ENCODE measurements at regions not wholly inside any gene's neighbourhood (a gene's known extent, or its start where the extent isn't known, plus 50 kb on each side); places are given as distances from the start of the nearest gene placed in this dataset.
"Not testable (repeated sequence)": the region's sequence is repeated elsewhere in the genome, so short reads cannot be mapped to it uniquely, and the experiment has no call there.

DNA sequence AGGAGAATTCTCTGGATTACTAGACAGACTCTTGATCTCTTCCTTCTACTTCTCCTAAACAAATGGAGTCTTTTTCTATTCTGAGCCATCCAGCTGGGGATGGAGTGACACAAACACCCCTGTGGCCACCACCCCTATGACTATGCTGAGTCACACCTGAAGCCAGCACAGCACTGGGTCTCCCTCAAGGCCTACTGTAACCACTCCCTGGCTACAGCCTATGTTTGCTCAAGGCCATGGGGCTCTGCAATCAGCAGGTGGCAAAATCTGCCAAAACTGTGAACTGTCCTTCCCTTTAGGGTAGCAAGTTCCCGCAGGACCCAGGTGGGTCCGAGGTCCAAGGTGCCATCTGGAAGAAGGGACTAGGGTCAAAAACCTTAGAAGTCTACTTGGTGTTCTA is 132.3 kb downstream of the TINAG start:
- DNase-seq, result no peak

DNA sequence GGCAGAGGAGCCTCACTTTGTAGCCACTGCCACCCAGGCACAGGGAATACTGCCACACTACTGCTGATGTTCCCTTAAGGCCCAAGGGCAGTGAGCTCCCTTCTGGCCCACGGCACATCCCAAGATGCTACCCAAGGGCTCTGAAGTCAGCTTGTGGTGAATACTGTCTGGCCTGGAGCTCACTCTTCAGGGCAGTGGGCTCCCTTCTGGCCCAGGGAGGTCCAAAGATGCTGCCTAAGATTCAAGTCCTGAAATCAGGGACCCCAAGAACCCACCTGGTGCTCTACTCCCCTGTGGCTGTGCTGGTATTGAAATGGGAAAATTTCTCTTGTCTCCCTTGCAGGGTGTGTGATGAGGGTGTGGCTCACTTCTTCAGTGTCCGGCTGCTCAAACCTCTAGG is 132.8 kb downstream of the TINAG start:
- no peak for DNase-seq

GRCh38 chr6:54441687-54442248 is 133.5 kb downstream of the TINAG start:
- DNase-seq, result no peak

DNA sequence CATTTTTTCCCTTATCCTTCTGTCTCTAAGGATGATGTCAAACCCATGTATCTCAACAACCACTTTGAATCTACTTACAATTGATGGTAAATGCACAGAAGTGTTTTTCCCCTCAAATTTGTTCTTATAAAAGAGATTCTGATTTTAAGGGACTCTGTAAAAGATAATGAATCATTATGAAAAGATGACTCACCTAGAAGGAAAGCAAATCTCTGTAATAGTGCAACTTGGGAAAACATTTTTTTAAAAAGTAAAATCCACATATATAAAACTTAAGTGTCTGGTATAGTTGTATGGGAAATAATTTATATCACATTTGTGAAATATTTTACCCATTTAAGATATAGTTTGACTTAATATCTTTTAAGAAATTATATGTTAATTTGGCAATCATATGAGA is 137.0 kb downstream of the TINAG start:
- DNase-seq, result no peak

GRCh38 chr6:54448617-54449016 is 140.4 kb downstream of the TINAG start:
- DNase-seq, result no peak

DNA sequence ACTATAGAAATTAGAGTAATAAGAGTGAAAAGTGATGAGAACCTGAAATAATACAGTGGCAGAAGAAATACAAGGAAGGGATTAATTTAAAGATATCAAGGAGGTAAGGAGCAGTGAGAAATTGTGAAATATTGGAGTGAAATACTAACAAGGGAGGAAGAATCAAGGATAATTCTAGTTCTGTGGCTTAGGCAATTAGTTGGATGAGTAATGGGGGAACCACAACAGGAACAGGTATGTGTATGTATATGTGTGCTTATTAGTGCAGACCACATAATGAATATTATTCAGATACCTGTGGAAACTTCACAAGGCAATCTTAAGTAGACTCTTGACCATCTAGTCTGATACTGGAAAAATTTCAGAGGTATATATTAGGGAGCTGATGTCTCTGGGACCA is 143.3 kb downstream of the TINAG start:
- DNase-seq, result no peak

DNA sequence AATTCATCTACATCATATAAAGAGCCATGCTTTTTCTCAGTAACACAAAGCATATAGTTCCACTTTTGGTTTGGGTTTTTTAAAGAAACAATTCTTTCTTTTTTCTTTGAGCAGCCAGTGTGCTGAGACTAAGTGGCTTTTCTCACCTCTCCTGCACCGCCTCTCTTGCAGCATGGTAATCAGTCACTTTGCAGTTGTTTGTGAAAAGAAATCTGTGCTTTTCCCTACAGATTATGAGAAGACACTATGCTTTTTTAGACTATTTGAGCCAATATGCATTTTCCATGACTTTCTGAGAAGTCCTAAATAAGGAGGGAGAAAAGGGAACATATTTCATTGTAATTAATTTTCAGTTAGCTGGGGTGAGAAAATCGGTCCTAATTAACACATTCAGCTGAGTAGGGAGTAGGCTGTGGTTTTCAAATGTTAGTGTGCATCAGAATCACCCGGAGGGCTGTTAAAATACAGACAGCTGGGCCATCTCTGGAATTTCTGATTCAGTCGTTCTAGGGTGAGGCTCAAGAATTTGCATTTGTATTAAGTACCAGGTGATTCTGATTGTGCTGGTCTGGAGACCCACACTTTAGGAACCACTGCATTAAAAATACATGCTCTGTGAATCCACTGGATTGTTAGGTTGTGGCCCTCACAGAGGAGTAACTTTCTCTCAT is 155.2 kb downstream of the TINAG start:
- no peak for DNase-seq

DNA sequence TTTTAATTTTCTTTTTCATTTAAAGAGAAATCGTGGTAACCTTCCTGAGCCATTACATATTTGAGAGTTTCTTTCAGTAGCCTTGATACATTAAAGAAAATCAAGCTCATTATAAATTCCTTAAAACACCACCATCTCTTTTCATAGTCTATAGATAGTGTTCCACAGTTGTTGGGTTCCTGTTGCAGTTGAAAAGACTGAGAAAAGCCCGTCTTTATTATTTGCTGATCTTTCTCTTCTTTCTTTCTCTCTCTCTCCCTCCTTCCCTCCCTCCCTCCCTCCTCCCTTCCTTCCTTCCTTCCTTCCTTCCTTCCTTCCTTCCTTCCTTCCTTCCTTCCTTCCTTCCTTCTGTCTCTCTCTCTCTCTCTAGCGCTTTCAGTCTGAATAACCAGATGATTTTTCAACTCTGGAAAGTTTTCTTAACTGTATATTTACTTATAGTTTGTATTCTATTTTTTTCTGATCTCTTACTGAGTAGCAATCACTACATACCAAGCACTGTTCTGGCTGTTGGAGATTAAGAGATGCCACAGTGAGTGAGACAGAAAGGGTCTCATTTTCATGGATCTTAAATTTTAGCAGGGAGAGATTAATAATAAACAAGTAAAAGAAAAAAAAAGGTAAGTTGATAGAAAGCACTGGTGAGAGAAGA is 157.5 kb downstream of the TINAG start:
- DNase-seq, result no peak

DNA sequence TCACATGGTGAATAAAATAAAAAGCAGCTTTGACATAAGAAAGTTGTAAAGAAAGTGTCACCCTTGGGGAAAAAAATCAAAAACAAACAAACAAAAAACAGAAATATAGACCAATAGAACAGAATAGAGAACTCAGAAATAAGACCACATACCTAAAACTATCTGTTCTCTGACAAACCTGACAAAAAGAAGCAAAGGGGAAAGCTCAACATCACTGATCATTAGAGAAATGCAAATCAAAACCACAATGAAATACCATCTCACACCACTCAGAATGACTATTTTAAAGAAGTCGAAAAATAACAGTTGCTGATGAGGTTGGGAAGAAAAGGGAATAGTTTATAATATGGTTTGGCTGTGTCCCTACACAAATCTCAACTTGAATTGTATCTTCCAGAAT is 159.1 kb downstream of the TINAG start:
- no peak for DNase-seq

DNA sequence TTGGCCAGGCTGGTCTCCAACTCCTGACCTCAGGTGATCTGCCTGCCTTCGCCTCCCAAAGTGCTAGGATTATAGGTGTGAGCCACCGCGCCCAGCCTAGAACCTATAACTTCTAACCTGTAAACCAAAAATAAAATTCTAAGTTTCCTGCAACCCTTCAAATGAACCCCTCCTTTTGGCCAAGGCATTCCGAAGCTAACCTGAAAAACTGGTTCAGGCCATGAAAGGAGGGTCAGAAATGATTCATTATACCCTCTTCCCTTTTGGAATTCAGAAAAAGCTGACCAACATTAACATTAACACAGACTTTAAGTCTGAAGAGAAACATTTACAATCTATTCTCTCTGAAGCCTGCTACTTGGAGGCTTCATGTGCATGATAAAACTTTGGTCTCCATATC is 165.1 kb downstream of the TINAG start:
- DNase-seq, result no peak

DNA sequence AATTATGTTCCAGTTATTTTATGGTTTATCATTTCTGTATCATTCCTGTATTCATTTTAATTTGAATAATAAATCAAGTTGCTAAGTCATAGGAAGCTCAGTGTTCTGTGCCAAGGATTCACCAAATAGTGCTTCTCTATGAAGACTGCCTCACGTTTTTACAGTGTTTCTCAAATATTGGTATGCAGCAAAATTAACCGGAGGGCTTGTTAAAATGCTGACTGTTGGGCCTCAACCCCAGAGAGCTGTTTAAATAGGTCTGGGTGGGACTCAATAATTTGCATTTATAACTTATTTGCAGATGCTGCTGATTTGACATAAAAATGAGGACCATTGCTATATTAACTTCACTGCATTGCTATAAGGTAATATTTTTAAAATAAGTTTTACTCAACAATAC is 166.7 kb downstream of the TINAG start:
- no peak for DNase-seq

- no peak for DNase-seq
These were observed 172.8 kb downstream of the TINAG start for GRCh38 chr6:54481091-54481490.

DNA sequence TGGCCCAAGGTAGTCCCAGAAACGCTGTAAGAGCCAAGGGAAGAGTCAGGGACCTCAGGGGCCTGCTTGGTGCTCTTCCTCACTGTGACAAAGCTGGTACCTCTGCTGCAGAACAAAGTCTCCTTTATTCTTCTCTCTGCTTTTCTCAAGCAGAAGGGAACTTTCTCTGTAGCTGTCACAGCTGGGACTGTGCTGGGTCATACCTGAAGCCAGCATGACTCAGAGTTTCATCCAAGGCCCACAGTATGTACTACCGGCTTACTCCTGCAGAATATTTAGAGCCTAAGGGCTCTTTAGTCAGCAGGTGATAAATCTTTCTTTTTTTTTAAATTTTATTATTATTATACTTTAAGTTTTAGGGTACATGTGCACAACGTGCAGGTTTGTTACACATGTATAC is 183.2 kb downstream of the TINAG start:
- DNase-seq, result no peak

- DNase-seq, result no peak
These were observed 184.9 kb downstream of the TINAG start for GRCh38 chr6:54493138-54493537.

GRCh38 chr6:54503144-54503543 is 194.9 kb downstream of the TINAG start:
- DNase-seq, result no peak

GRCh38 chr6:54515013-54515412 is 206.8 kb downstream of the TINAG start:
- DNase-seq, result no peak

- DNase-seq, result no peak
These were observed 207.5 kb downstream of the TINAG start for GRCh38 chr6:54515713-54516112.

GRCh38 chr6:54516321-54516720 is 208.1 kb downstream of the TINAG start:
- no peak for DNase-seq

GRCh38 chr6:54519161-54519560 is 210.9 kb downstream of the TINAG start:
- no peak for DNase-seq

DNA sequence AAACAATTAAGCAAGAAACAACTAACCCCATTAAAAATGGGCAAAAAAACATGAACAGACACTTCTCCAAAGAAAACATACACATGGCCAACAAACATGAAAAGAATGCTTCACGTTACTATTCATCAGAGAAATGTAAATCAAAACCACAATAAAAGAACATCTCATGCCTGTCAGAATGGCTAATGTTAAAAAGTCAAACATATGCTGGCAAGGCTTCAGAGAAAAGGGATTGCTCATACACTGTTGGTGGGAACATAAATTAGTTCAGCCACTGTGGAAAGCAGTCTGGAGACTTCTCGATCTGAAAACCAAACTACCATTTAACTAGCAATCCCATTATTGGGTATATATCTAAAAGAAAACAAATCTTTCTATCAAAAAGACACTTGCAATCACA is 217.5 kb downstream of the TINAG start:
- no peak for DNase-seq

DNA sequence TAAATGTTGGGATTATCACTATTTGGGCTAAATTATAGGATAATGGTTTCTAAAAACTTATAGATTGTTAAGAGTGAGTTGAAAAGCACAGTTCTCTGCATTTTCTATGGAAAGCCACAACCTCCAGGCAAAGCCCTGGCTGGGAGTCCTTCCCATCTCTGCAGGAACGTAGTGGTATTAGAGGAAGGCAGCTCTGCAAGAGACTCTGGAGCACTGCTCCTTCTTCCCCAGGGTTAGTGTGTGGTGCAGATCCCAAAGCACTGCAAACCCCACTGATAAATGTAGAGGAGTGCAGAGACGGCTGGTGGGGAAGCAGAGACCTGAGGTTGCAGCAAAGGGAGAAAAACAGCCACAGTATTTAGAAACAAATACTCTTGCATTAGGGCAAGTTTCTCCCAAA is 225.3 kb downstream of the TINAG start:
- DNase-seq, result no peak

DNA sequence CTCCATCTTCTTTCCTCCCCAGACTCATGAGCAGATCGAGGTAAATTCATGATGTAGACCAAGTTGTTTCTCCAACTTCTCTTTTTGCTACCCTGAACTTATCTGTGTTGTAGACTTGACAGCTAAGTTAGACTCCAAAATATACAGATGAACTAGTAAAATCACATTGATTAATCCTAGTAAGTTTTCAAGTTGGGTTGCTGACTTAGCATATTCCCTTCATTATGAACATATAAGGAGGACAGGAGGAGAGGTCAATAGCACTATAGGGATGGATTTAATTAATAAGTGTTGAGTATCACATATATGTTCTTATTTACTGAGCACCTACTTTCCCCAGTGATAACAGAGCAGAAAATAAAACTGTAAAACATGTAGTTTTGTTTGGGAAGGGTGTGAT is 227.3 kb downstream of the TINAG start:
- no peak for DNase-seq

DNA sequence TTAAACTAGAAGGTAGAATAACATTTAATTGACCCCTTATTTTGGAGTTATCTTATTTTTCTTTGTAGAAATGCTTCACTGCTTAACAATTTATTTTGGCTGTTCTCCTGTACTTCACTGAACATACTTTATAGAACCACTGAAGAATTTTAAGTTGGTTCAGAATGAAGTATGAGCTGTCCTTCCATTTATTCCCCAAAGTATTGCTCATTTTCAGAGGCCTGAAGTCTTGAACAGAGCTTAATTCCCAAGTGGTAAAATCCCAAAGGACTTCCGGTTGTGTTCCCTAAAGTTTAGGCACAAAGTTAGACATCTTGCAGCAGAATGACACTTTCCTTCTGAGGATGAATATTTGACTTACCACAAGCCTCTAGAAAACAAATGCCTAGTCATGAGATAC is 233.3 kb downstream of the TINAG start:
- DNase-seq, result no peak

DNA sequence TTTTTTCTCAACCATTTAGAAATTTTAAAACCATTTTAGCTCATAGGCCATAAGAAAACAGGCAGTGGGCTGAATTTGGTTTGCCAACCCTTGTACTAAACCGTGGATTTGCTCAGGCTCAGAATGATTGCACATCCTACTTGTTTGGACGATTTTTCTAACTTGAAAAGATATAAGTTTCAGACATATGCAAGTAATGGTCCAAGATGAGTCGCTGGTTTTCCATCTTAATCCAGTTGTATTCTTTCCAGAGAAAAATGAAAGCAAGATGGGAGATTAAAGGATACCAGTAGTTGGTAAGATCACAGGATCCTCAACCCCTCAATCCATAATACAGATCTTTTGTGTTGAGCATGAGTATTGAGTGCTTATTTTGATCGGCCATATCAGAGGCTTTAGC is 250.9 kb downstream of the TINAG start:
- no peak for DNase-seq

DNA sequence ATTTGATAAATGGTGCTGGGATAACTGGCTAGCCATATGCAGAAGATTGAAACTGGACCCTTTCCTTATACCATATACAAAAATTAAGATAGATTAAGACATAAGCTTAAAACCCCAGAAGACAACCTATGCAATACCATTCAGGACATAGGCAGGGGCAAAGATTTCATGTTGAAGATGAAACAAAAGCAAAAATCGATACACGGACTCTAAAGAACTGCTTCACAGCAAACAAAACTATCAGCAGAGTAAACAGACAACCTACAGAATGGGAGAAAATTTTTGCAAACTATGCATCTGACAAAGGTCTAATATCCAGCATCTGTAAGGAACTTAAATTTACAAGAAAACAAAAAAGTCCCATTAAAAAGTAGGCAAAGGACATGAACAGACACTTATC is 255.9 kb downstream of the TINAG start:
- not testable (repeated sequence) for DNase-seq

All from stimulated activated CD4-positive, alpha-beta T cell treated with anti-CD3 and anti-CD28 coated beads, Interleukin-2, amount 100 ng/mL, for 48 hours (primary cell).